Testis (tissue), 2 donors: ENCODE measurements at regions not wholly inside any gene's neighbourhood (a gene's known extent, or its start where the extent isn't known, plus 50 kb on each side); places are given as distances from the start of the nearest gene placed in this dataset.

Experiments used
- CTCF ChIP-seq, 3 experiments: fragments of 450-650 bp in 2 of 3; fragments of 200-600 bp in 1 of 3; sonication (generic) in 1 of 3; IDR thresholded peaks; one replicate each; pipeline ENCODE4 v1.5.1; 2016 to 2019; ENCODE audit warnings: antibody characterized with exemption in 3 of 3, mild to moderate bottlenecking in 2 of 3, moderate library complexity in 1 of 3
- POLR2A ChIP-seq: fragments of 450-650 bp; IDR thresholded peaks from one replicate; pipeline ENCODE4 v1.6.1; 2017; ENCODE audit warnings: antibody characterized with exemption, mild to moderate bottlenecking, moderate library complexity

- TF ChIP-seq POLR2A (no peak), CTCF (IDR thresholded peaks at IDR 0.05) (no peak)
Measured at GRCh38 chr10:120646738-120647456, 189.9 kb downstream of the PLPP4 start.
